Hepatocyte (in vitro differentiated cells): ENCODE measurements at regions not wholly inside any gene's neighbourhood (a gene's known extent, or its start where the extent isn't known, plus 50 kb on each side); places are given as distances from the start of the nearest gene placed in this dataset.

Experiments
- EZH2 ChIP-seq: fragments of 200-600 bp; sonication (generic); IDR thresholded peaks from 2 replicates; pipeline ENCODE4 v1.6.1; 2016; ENCODE audit warnings: antibody characterized with exemption, mild to moderate bottlenecking, borderline replicate concordance
- TF ChIP-seq, protein P1 (sequence below): fragments of 200-600 bp; sonication (generic); IDR thresholded peaks from 2 replicates; pipeline ENCODE4 v1.5.1; 2016; ENCODE audit warnings: antibody characterized with exemption, mild to moderate bottlenecking; ENCODE audit not compliant: poor library complexity

GRCh38 chr22:22090650-22091399 is 108.2 kb upstream of the TOP3B start:
- TF ChIP-seq, protein P1, sequence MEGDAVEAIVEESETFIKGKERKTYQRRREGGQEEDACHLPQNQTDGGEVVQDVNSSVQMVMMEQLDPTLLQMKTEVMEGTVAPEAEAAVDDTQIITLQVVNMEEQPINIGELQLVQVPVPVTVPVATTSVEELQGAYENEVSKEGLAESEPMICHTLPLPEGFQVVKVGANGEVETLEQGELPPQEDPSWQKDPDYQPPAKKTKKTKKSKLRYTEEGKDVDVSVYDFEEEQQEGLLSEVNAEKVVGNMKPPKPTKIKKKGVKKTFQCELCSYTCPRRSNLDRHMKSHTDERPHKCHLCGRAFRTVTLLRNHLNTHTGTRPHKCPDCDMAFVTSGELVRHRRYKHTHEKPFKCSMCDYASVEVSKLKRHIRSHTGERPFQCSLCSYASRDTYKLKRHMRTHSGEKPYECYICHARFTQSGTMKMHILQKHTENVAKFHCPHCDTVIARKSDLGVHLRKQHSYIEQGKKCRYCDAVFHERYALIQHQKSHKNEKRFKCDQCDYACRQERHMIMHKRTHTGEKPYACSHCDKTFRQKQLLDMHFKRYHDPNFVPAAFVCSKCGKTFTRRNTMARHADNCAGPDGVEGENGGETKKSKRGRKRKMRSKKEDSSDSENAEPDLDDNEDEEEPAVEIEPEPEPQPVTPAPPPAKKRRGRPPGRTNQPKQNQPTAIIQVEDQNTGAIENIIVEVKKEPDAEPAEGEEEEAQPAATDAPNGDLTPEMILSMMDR = no peak
- no peak for TF ChIP-seq EZH2
